C4-2B (cell line): ENCODE measurements at regions not wholly inside any gene's neighbourhood (a gene's known extent, or its start where the extent isn't known, plus 50 kb on each side); places are given as distances from the start of the nearest gene placed in this dataset.

ENCODE experiments used
- CTCF ChIP-seq: fragments of 450-650 bp; conservative IDR thresholded peaks from 2 replicates; pipeline ENCODE4 v1.5.1; 2017; ENCODE audit warnings: mild to moderate bottlenecking
- ZFX ChIP-seq: fragments of 450-650 bp; IDR thresholded peaks from 2 replicates; pipeline ENCODE4 v1.6.1; 2017

- TF ChIP-seq CTCF (no peak), ZFX (no peak)
Measured at GRCh38 chr3:193873426-193874201, 262.3 kb upstream of the HES1 start.
